Neural cell (in vitro differentiated cells): ENCODE measurements at regions not wholly inside any gene's neighbourhood (a gene's known extent, or its start where the extent isn't known, plus 50 kb on each side); places are given as distances from the start of the nearest gene placed in this dataset.

ENCODE experiments used
- H2AFZ ChIP-seq: fragments of 200-600, 300-800 bp; sonication (generic), shearing (Covaris generic); 2 replicates; pipeline ENCODE4 v1.6.0; 2014; ENCODE audit warnings: low read depth, mild to moderate bottlenecking, antibody characterized with exemption, low read length, moderate library complexity
- H3F3A ChIP-seq: fragments of 200-600 bp; shearing (Covaris generic); 2 replicates; pipeline ENCODE4 v1.6.1; 2016; ENCODE audit warnings: mild to moderate bottlenecking, moderate library complexity, mixed read lengths, antibody characterized with exemption, low read length; ENCODE audit not compliant: insufficient read depth, poor library complexity, severe bottlenecking
- H3K27ac ChIP-seq: fragments of 200-600, 300-800 bp; sonication (generic), shearing (Covaris generic); 2 replicates; pipeline ENCODE4 v1.5.1; 2014; ENCODE audit warnings: mild to moderate bottlenecking, low read length, moderate library complexity
- H3K27me3 ChIP-seq: fragments of 300-800, 200-600 bp; sonication (generic), shearing (Covaris generic); 2 replicates; pipeline ENCODE4 v1.6.0; 2014; ENCODE audit warnings: mild to moderate bottlenecking, low read depth, low read length, moderate library complexity; ENCODE audit not compliant: insufficient read depth
- H3K36me3 ChIP-seq: fragments of 300-800, 200-600 bp; sonication (generic), shearing (Covaris generic); 2 replicates; pipeline ENCODE4 v1.5.1; 2014; ENCODE audit warnings: mild to moderate bottlenecking, antibody characterized with exemption, low read length, moderate library complexity; ENCODE audit not compliant: insufficient read depth
- H3K4me2 ChIP-seq: fragments of 300-800, 200-600 bp; sonication (generic), shearing (Covaris generic); 2 replicates; pipeline ENCODE4 v1.6.0; 2014; ENCODE audit warnings: mild to moderate bottlenecking, low read length
- H3K4me3 ChIP-seq: fragments of 300-800, 200-600 bp; sonication (generic), shearing (Covaris generic); 2 replicates; pipeline ENCODE4 v1.5.1; 2014; ENCODE audit warnings: mild to moderate bottlenecking, low read length, moderate library complexity
- H3K79me2 ChIP-seq: fragments of 200-600 bp; shearing (Covaris generic); replicated peaks from 2 replicates; pipeline ENCODE4 v1.6.0; 2014; ENCODE audit warnings: mild to moderate bottlenecking, low read length, moderate library complexity; ENCODE audit not compliant: insufficient read depth
- H3K9ac ChIP-seq: fragments of 300-800, 200-600 bp; sonication (generic), shearing (Covaris generic); 2 replicates; pipeline ENCODE4 v1.6.1; 2016; ENCODE audit warnings: mild to moderate bottlenecking, low read length, mixed read lengths
- H3K9me2 ChIP-seq: fragments of 200-600 bp; shearing (Covaris generic); 2 replicates; pipeline ENCODE4 v1.6.1; 2016; ENCODE audit warnings: mild to moderate bottlenecking, low read length, mixed read lengths; ENCODE audit not compliant: insufficient read depth
- H3K9me3 ChIP-seq: fragments of 200-600, 300-800 bp; sonication (generic), shearing (Covaris generic); 2 replicates; pipeline ENCODE4 v1.6.1; 2016; ENCODE audit warnings: mild to moderate bottlenecking, mixed run types, low read length, moderate library complexity, mixed read lengths
- H4K20me1 ChIP-seq: fragments of 200-600 bp; shearing (Covaris generic); 2 replicates; pipeline ENCODE4 v1.6.1; 2016; ENCODE audit warnings: mild to moderate bottlenecking, mixed run types; ENCODE audit not compliant: insufficient read depth
- CTCF ChIP-seq: fragments of 450-650 bp; IDR thresholded peaks from 2 replicates; pipeline ENCODE4 v1.5.1; 2014; ENCODE audit warnings: antibody characterized with exemption, mild to moderate bottlenecking, moderate library complexity; ENCODE audit not compliant: poor library complexity, severe bottlenecking
- EP300 ChIP-seq: fragments of 450-650 bp; conservative IDR thresholded peaks from 2 replicates; pipeline ENCODE4 v1.6.1; 2014; ENCODE audit warnings: antibody characterized with exemption, mild to moderate bottlenecking, moderate library complexity; ENCODE audit not compliant: poor library complexity, severe bottlenecking
- EZH2 ChIP-seq: fragments of 200-600, 300-800 bp; shearing (Covaris generic), sonication (generic); IDR thresholded peaks from 2 replicates; pipeline ENCODE4 v1.6.1; 2014; ENCODE audit warnings: antibody characterized with exemption, low read length, borderline replicate concordance, mild to moderate bottlenecking; ENCODE audit not compliant: insufficient read depth, poor library complexity, severe bottlenecking
- MXI1 ChIP-seq: fragments of 450-650 bp; conservative IDR thresholded peaks from 2 replicates; pipeline ENCODE4 v1.6.1; 2014; ENCODE audit warnings: antibody characterized with exemption, mild to moderate bottlenecking; ENCODE audit not compliant: poor library complexity, severe bottlenecking
- POLR2AphosphoS5 ChIP-seq: IDR thresholded peaks from 2 replicates; pipeline ENCODE4 v1.6.1; 2012
- RAD21 ChIP-seq: fragments of 450-650 bp; conservative IDR thresholded peaks from 2 replicates; pipeline ENCODE4 v1.6.1; 2014; ENCODE audit warnings: antibody characterized with exemption, mild to moderate bottlenecking, moderate library complexity
- REST ChIP-seq: IDR thresholded peaks from 2 replicates; pipeline ENCODE4 v1.6.1; 2012; ENCODE audit warnings: borderline replicate concordance
- SMC3 ChIP-seq: fragments of 450-650 bp; conservative IDR thresholded peaks from 2 replicates; pipeline ENCODE4 v1.6.1; 2014; ENCODE audit warnings: antibody characterized with exemption, mild to moderate bottlenecking, moderate library complexity; ENCODE audit not compliant: poor library complexity
- TAF1 ChIP-seq: IDR thresholded peaks from 2 replicates; pipeline ENCODE4 v1.6.1; 2012; ENCODE audit warnings: low read depth

GRCh38 chr1:100649146-100649545 lies 70.4 kb upstream of the VCAM1 start:
- Histone ChIP-seq H4K20me1 (no peaks in the 10 kb centered on the region), H3F3A (no peaks in the 10 kb centered on the region), H3K27me3 (no peaks in the 10 kb centered on the region), H3K79me2 (no peaks in the 10 kb centered on the region), H3K4me3 (no peak overlapping the region), H3K9me2 (no peaks in the 10 kb centered on the region), H3K4me2 (no peak overlapping the region), H3K9me3 (no peaks in the 10 kb centered on the region), H3K36me3 (no peaks in the 10 kb centered on the region), H3K27ac (no peak overlapping the region), H3K9ac (no peak overlapping the region), H2AFZ (no peak overlapping the region)
- TF ChIP-seq TAF1 = no peak
- no peak for TF ChIP-seq CTCF

GRCh38 chr1:100657876-100658715 lies 61.4 kb upstream of the VCAM1 start:
- Histone ChIP-seq H3K4me2 (no peak overlapping the region), H2AFZ (no peak overlapping the region), H3K27me3 (no peaks in the 10 kb centered on the region)

More at GRCh38 chr1:100657876-100658715, 61.4 kb upstream of the VCAM1 start:
- H3K9me3 ChIP-seq = no peaks in the 10 kb centered on the region
- H3K27ac ChIP-seq = no peak overlapping the region
- no peaks in the 10 kb centered on the region for H3K9me2 ChIP-seq
- no peaks in the 10 kb centered on the region for H3K79me2 ChIP-seq
- no peak overlapping the region for H3K9ac ChIP-seq
- no peaks in the 10 kb centered on the region for H4K20me1 ChIP-seq
- H3F3A ChIP-seq = no peaks in the 10 kb centered on the region
- H3K36me3 ChIP-seq = no peaks in the 10 kb centered on the region
- no peak overlapping the region for H3K4me3 ChIP-seq
- TF ChIP-seq SMC3 = no peak
- no peak for TF ChIP-seq CTCF
- TF ChIP-seq TAF1 = no peak
- no peak for TF ChIP-seq EP300
- no peak for TF ChIP-seq EZH2
- TF ChIP-seq MXI1 = no peak
- no peak for TF ChIP-seq REST
- no peak for TF ChIP-seq RAD21
- TF ChIP-seq POLR2AphosphoS5 = no peak
